ENCODE measurements at regions not wholly inside any gene's neighbourhood (a gene's known extent, or its start where the extent isn't known, plus 50 kb on each side); places are given as distances from the start of the nearest gene placed in this dataset.

- Histone ChIP-seq H3K4me3 (ENCODE audit: low read depth in 1 of 3, low read length in 3 of 3) (no peak overlapping the region), H3K4me1 (ENCODE audit: control insufficient read depth in 4 of 4, insufficient read depth in 4 of 4, low read length in 3 of 4) (peaks cover 0 to 10% (median 3%) of the 10 kb centered on the region in 4 donors), H3K9ac (ENCODE audit: low read depth in 1 of 2, low read length in 2 of 2) (no peak overlapping the region), H3K9me3 (ENCODE audit: control insufficient read depth in 4 of 4, low read length in 3 of 4) (no peaks in the 10 kb centered on the region), H3K27me3 (ENCODE audit: control insufficient read depth in 4 of 4, insufficient read depth in 4 of 4, low read length in 3 of 4) (no peaks in the 10 kb centered on the region), H3K36me3 (ENCODE audit: control insufficient read depth in 4 of 4, insufficient read depth in 3 of 4, low read depth in 1 of 4, low read length in 3 of 4) (no peaks in the 10 kb centered on the region), H3K27ac (ENCODE audit: low read depth in 1 of 2, low read length in 2 of 2) (no peak overlapping the region)
- TF ChIP-seq HNF4A (conservative IDR thresholded peaks at IDR 0.05) (peak; percentile 65 to 80), RXRA (IDR thresholded peaks at IDR 0.05) (peak; percentile 43 to 64), CTCF (IDR thresholded peaks at IDR 0.05; ENCODE audit: low read depth, low read length, missing input control) (no peak)
- no peak for DNase-seq (ENCODE audit: low spot score)
- 72% methylated on average over 3 of the region's 3 CpGs for WGBS
Measured at GRCh38 chr1:112805155-112805853, 90.2 kb upstream of the PPM1J start.

GRCh38 chr1:112803906-112804762, 89.0 kb upstream of the PPM1J start:
- Histone ChIP-seq H3K27ac (ENCODE audit: low read depth in 1 of 2, low read length in 2 of 2) (no peak overlapping the region), H3K27me3 (ENCODE audit: control insufficient read depth in 4 of 4, insufficient read depth in 4 of 4, low read length in 3 of 4) (no peaks in the 10 kb centered on the region), H3K4me3 (ENCODE audit: low read depth in 1 of 3, low read length in 3 of 3) (no peak overlapping the region), H3K36me3 (ENCODE audit: control insufficient read depth in 4 of 4, insufficient read depth in 3 of 4, low read depth in 1 of 4, low read length in 3 of 4) (no peaks in the 10 kb centered on the region), H3K4me1 (ENCODE audit: control insufficient read depth in 4 of 4, insufficient read depth in 4 of 4, low read length in 3 of 4) (peaks cover 0 to 10% (median 3%) of the 10 kb centered on the region in 4 donors), H3K9me3 (ENCODE audit: control insufficient read depth in 4 of 4, low read length in 3 of 4) (no peaks in the 10 kb centered on the region), H3K9ac (ENCODE audit: low read depth in 1 of 2, low read length in 2 of 2) (no peak overlapping the region)
- TF ChIP-seq SP1 (IDR thresholded peaks at IDR 0.05) (no peak), RAD21 (IDR thresholded peaks at IDR 0.05) (peak; percentile 93), CTCF (IDR thresholded peaks at IDR 0.05; ENCODE audit: low read depth, low read length, missing input control) (peak; percentile 71)
- peak; percentile 57 for DNase-seq (ENCODE audit: low spot score)
- 36% methylated on average over 10 of the region's 10 CpGs for WGBS

GRCh38 chr1:112800289-112800688, 85.2 kb upstream of the PPM1J start:
- Histone ChIP-seq H3K27ac (ENCODE audit: low read depth in 1 of 2, low read length in 2 of 2) (no peak overlapping the region), H3K9me3 (ENCODE audit: control insufficient read depth in 4 of 4, low read length in 3 of 4) (no peaks in the 10 kb centered on the region), H3K9ac (ENCODE audit: low read depth in 1 of 2, low read length in 2 of 2) (no peak overlapping the region), H3K36me3 (ENCODE audit: control insufficient read depth in 4 of 4, insufficient read depth in 3 of 4, low read depth in 1 of 4, low read length in 3 of 4) (no peaks in the 10 kb centered on the region), H3K4me3 (ENCODE audit: low read depth in 1 of 3, low read length in 3 of 3) (no peak overlapping the region), H3K4me1 (ENCODE audit: control insufficient read depth in 4 of 4, insufficient read depth in 4 of 4, low read length in 3 of 4) (peaks cover 0 to 7% (median 1%) of the 10 kb centered on the region in 4 donors), H3K27me3 (ENCODE audit: control insufficient read depth in 4 of 4, insufficient read depth in 4 of 4, low read length in 3 of 4) (no peaks in the 10 kb centered on the region)
- DNase-seq (ENCODE audit: low spot score), result no peak
- WGBS, result 75% methylated on average over 2 of the region's 2 CpGs
- TF ChIP-seq EGR1 (IDR thresholded peaks at IDR 0.05; ENCODE audit: low read depth in 2 of 2) (no peak), TAF1 (conservative IDR thresholded peaks at IDR 0.05) (no peak), JUND (IDR thresholded peaks at IDR 0.05) (no peak), ZBTB33 (IDR thresholded peaks at IDR 0.05) (no peak), CTCF (IDR thresholded peaks at IDR 0.05; ENCODE audit: low read depth, low read length, missing input control) (no peak), SP1 (IDR thresholded peaks at IDR 0.05) (no peak), HNF4G (IDR thresholded peaks at IDR 0.05) (no peak), RXRA (IDR thresholded peaks at IDR 0.05) (no peak), ATF3 (IDR thresholded peaks at IDR 0.05) (no peak), RAD21 (IDR thresholded peaks at IDR 0.05) (no peak), HNF4A (conservative IDR thresholded peaks at IDR 0.05) (no peak)
